ENCODE measurements at regions not wholly inside any gene's neighbourhood (a gene's known extent, or its start where the extent isn't known, plus 50 kb on each side); places are given as distances from the start of the nearest gene placed in this dataset.

- DNase-seq = no peak
- H3K4me1 ChIP-seq = no peaks in the 10 kb centered on the region
- H3K9me3 ChIP-seq = no peaks in the 10 kb centered on the region
- H3K4me3 ChIP-seq (ENCODE audit: low read depth, low read length) = no peak overlapping the region
- H3K27me3 ChIP-seq = peaks cover 10% of the 10 kb centered on the region; the same call in 1 of the 2 replicates
- TF ChIP-seq, protein P1, sequence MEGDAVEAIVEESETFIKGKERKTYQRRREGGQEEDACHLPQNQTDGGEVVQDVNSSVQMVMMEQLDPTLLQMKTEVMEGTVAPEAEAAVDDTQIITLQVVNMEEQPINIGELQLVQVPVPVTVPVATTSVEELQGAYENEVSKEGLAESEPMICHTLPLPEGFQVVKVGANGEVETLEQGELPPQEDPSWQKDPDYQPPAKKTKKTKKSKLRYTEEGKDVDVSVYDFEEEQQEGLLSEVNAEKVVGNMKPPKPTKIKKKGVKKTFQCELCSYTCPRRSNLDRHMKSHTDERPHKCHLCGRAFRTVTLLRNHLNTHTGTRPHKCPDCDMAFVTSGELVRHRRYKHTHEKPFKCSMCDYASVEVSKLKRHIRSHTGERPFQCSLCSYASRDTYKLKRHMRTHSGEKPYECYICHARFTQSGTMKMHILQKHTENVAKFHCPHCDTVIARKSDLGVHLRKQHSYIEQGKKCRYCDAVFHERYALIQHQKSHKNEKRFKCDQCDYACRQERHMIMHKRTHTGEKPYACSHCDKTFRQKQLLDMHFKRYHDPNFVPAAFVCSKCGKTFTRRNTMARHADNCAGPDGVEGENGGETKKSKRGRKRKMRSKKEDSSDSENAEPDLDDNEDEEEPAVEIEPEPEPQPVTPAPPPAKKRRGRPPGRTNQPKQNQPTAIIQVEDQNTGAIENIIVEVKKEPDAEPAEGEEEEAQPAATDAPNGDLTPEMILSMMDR (IDR thresholded peaks at IDR 0.05; ENCODE audit: low read depth, low read length) = no peak
- no peaks in the 10 kb centered on the region for H3K36me3 ChIP-seq
Measured at GRCh38 chr22:22798716-22799115, 88.9 kb upstream of the IGLL5 start.

GRCh38 chr22:22799561-22799960 lies 88.1 kb upstream of the IGLL5 start:
- Histone ChIP-seq H3K4me3 (ENCODE audit: low read depth, low read length) (no peak overlapping the region), H3K9me3 (no peaks in the 10 kb centered on the region), H3K36me3 (no peaks in the 10 kb centered on the region), H3K27me3 (peaks cover 10% of the 10 kb centered on the region; the same call in 1 of the 2 replicates), H3K4me1 (no peaks in the 10 kb centered on the region)
- DNase-seq = no peak
- TF ChIP-seq, protein P1 (IDR thresholded peaks at IDR 0.05; ENCODE audit: low read depth, low read length) = no peak

GRCh38 chr22:22800716-22801115 lies 86.9 kb upstream of the IGLL5 start:
- TF ChIP-seq, protein P1 (IDR thresholded peaks at IDR 0.05; ENCODE audit: low read depth, low read length) = no peak
- Histone ChIP-seq H3K27me3 (peaks cover 10% of the 10 kb centered on the region; the same call in 1 of the 2 replicates), H3K4me3 (ENCODE audit: low read depth, low read length) (no peak overlapping the region), H3K36me3 (no peaks in the 10 kb centered on the region), H3K9me3 (no peaks in the 10 kb centered on the region), H3K4me1 (no peaks in the 10 kb centered on the region)
- no peak for DNase-seq

GRCh38 chr22:22802339-22802970 lies 85.2 kb upstream of the IGLL5 start:
- Histone ChIP-seq H3K9me3 (no peaks in the 10 kb centered on the region), H3K4me3 (ENCODE audit: low read depth, low read length) (no peak overlapping the region), H3K36me3 (no peaks in the 10 kb centered on the region), H3K27me3 (peaks cover 19% of the 10 kb centered on the region), H3K4me1 (no peaks in the 10 kb centered on the region)
- TF ChIP-seq, protein P1 (IDR thresholded peaks at IDR 0.05; ENCODE audit: low read depth, low read length) = peak; percentile 54
- no peak for DNase-seq

- Histone ChIP-seq H3K4me1 (no peaks in the 10 kb centered on the region), H3K4me3 (ENCODE audit: low read depth, low read length) (no peak overlapping the region), H3K9me3 (no peaks in the 10 kb centered on the region), H3K36me3 (no peaks in the 10 kb centered on the region), H3K27me3 (peaks cover 18% of the 10 kb centered on the region)
- no peak for DNase-seq
- TF ChIP-seq, protein P1 (IDR thresholded peaks at IDR 0.05; ENCODE audit: low read depth, low read length) = no peak
Measured at GRCh38 chr22:22803285-22803853, 84.2 kb upstream of the IGLL5 start.

GRCh38 chr22:22810018-22810427 lies 77.6 kb upstream of the IGLL5 start:
- Histone ChIP-seq H3K27me3 (peaks cover 26% of the 10 kb centered on the region), H3K4me1 (no peaks in the 10 kb centered on the region), H3K9me3 (no peaks in the 10 kb centered on the region), H3K4me3 (ENCODE audit: low read depth, low read length) (no peak overlapping the region), H3K36me3 (no peaks in the 10 kb centered on the region)
- TF ChIP-seq, protein P1 (IDR thresholded peaks at IDR 0.05; ENCODE audit: low read depth, low read length) = peak; percentile 97
- DNase-seq = peak; percentile 75
